ENCODE measurements at regions not wholly inside any gene's neighbourhood (a gene's known extent, or its start where the extent isn't known, plus 50 kb on each side); places are given as distances from the start of the nearest gene placed in this dataset.
"Not testable (repeated sequence)": the region's sequence is repeated elsewhere in the genome, so short reads cannot be mapped to it uniquely, and the experiment has no call there.

- DNase-seq: no peak
Observed at GRCh38 chr3:90025019-90025418, 917.6 kb downstream of the EPHA3 start.

- DNase-seq: no peak
Observed at GRCh38 chr3:90026406-90026805, 919.0 kb downstream of the EPHA3 start.

- no peak for DNase-seq
Observed at GRCh38 chr3:90031121-90031520, 923.7 kb downstream of the EPHA3 start.

- DNase-seq: no peak
Observed at GRCh38 chr3:90032980-90033641, 925.7 kb downstream of the EPHA3 start.

- no peak for DNase-seq
Observed at GRCh38 chr3:90034038-90034437, 926.6 kb downstream of the EPHA3 start.

GRCh38 chr3:90035643-90036042 is 928.2 kb downstream of the EPHA3 start:
- DNase-seq: no peak

- DNase-seq: no peak
Observed at GRCh38 chr3:90036939-90037469, 929.6 kb downstream of the EPHA3 start.

GRCh38 chr3:90039994-90040393 is 932.6 kb downstream of the EPHA3 start:
- no peak for DNase-seq

- no peak for DNase-seq
Observed at GRCh38 chr3:90040554-90040953, 933.1 kb downstream of the EPHA3 start.

GRCh38 chr3:90041995-90042394 is 934.6 kb downstream of the EPHA3 start:
- DNase-seq: no peak

GRCh38 chr3:90043287-90043686 is 935.9 kb downstream of the EPHA3 start:
- no peak for DNase-seq

- DNase-seq: no peak
Observed at GRCh38 chr3:90044084-90044816, 936.8 kb downstream of the EPHA3 start.

- DNase-seq: no peak
Observed at GRCh38 chr3:90052425-90052950, 945.1 kb downstream of the EPHA3 start.

- no peak for DNase-seq
Observed at GRCh38 chr3:90054311-90054710, 946.9 kb downstream of the EPHA3 start.

- DNase-seq: no peak
Observed at GRCh38 chr3:90055666-90056065, 948.2 kb downstream of the EPHA3 start.

GRCh38 chr3:90056281-90057032 is 949.0 kb downstream of the EPHA3 start:
- DNase-seq: no peak

GRCh38 chr3:90062016-90062415 is 954.6 kb downstream of the EPHA3 start:
- DNase-seq: no peak

GRCh38 chr3:90062631-90063200 is 955.3 kb downstream of the EPHA3 start:
- no peak for DNase-seq

GRCh38 chr3:90068783-90069182 is 961.4 kb downstream of the EPHA3 start:
- DNase-seq: no peak

GRCh38 chr3:90069748-90070147 is 962.3 kb downstream of the EPHA3 start:
- DNase-seq: no peak

GRCh38 chr3:90076136-90076535 is 968.7 kb downstream of the EPHA3 start:
- DNase-seq: no peak

- no peak for DNase-seq
Observed at GRCh38 chr3:90080988-90081387, 973.6 kb downstream of the EPHA3 start.

- DNase-seq: not testable (repeated sequence)
Observed at GRCh38 chr3:90086297-90086696, 978.9 kb downstream of the EPHA3 start.
